ENCODE measurements at regions not wholly inside any gene's neighbourhood (a gene's known extent, or its start where the extent isn't known, plus 50 kb on each side); places are given as distances from the start of the nearest gene placed in this dataset.
"Not testable (repeated sequence)": the region's sequence is repeated elsewhere in the genome, so short reads cannot be mapped to it uniquely, and the experiment has no call there.

GRCh38 chr12:131576734-131577133, 134.2 kb upstream of the SFSWAP start:
- DNase-seq (ENCODE audit: low read depth), result not testable (repeated sequence)

- no peak for DNase-seq (ENCODE audit: low read depth)
These were observed 133.1 kb upstream of the SFSWAP start for GRCh38 chr12:131577766-131578165.

GRCh38 chr12:131578828-131579470, 131.9 kb upstream of the SFSWAP start:
- no peak for DNase-seq (ENCODE audit: low read depth)

GRCh38 chr12:131583090-131583712, 127.7 kb upstream of the SFSWAP start:
- no peak for DNase-seq (ENCODE audit: low read depth)

GRCh38 chr12:131586269-131586668, 124.6 kb upstream of the SFSWAP start:
- no peak for DNase-seq (ENCODE audit: low read depth)

GRCh38 chr12:131586761-131587160, 124.1 kb upstream of the SFSWAP start:
- no peak for DNase-seq (ENCODE audit: low read depth)

- DNase-seq (ENCODE audit: low read depth), result no peak
These were observed 123.3 kb upstream of the SFSWAP start for GRCh38 chr12:131587565-131587964.

- no peak for DNase-seq (ENCODE audit: low read depth)
These were observed 121.5 kb upstream of the SFSWAP start for GRCh38 chr12:131589221-131589897.

- no peak for DNase-seq (ENCODE audit: low read depth)
These were observed 120.9 kb upstream of the SFSWAP start for GRCh38 chr12:131589966-131590365.

- DNase-seq (ENCODE audit: low read depth), result no peak
These were observed 119.8 kb upstream of the SFSWAP start for GRCh38 chr12:131591136-131591535.

- no peak for DNase-seq (ENCODE audit: low read depth)
These were observed 118.9 kb upstream of the SFSWAP start for GRCh38 chr12:131591714-131592709.

- DNase-seq (ENCODE audit: low read depth), result no peak
These were observed 117.9 kb upstream of the SFSWAP start for GRCh38 chr12:131592972-131593371.

- DNase-seq (ENCODE audit: low read depth), result no peak
These were observed 117.5 kb upstream of the SFSWAP start for GRCh38 chr12:131593406-131593805.

- no peak for DNase-seq (ENCODE audit: low read depth)
These were observed 114.8 kb upstream of the SFSWAP start for GRCh38 chr12:131596115-131596514.

- DNase-seq (ENCODE audit: low read depth), result no peak
These were observed 113.6 kb upstream of the SFSWAP start for GRCh38 chr12:131597333-131597732.

- DNase-seq (ENCODE audit: low read depth), result no peak
These were observed 112.2 kb upstream of the SFSWAP start for GRCh38 chr12:131598717-131599116.

- no peak for DNase-seq (ENCODE audit: low read depth)
These were observed 111.4 kb upstream of the SFSWAP start for GRCh38 chr12:131599190-131600159.

GRCh38 chr12:131600160-131600532, 110.7 kb upstream of the SFSWAP start:
- DNase-seq (ENCODE audit: low read depth), result no peak

- DNase-seq (ENCODE audit: low read depth), result not testable (repeated sequence)
These were observed 109.4 kb upstream of the SFSWAP start for GRCh38 chr12:131601499-131601898.

- DNase-seq (ENCODE audit: low read depth), result no peak
These were observed 107.6 kb upstream of the SFSWAP start for GRCh38 chr12:131603106-131603938.
